Activated naive CD4-positive, alpha-beta T cell treated with anti-CD3 and anti-CD28 coated beads, Interleukin-2, amount 50 U/mL, for 24 hours (primary cell): ENCODE measurements at regions not wholly inside any gene's neighbourhood (a gene's known extent, or its start where the extent isn't known, plus 50 kb on each side); places are given as distances from the start of the nearest gene placed in this dataset.
A peak's percentile ranks its signal among the peaks of the same experiment; 100 is the strongest.

Experiments used
- H3K27ac Mint-ChIP-seq: one replicate; pipeline ENCODE4 v1.8.0; 2021; ENCODE audit warnings: mild to moderate bottlenecking, mixed read lengths
- H3K27me3 Mint-ChIP-seq: one replicate; pipeline ENCODE4 v1.8.0; 2021; ENCODE audit warnings: mixed read lengths
- H3K36me3 Mint-ChIP-seq: one replicate; pipeline ENCODE4 v1.8.0; 2021; ENCODE audit warnings: mixed read lengths
- H3K4me1 Mint-ChIP-seq: one replicate; pipeline ENCODE4 v1.8.0; 2021; ENCODE audit warnings: mixed read lengths
- H3K4me3 Mint-ChIP-seq: one replicate; pipeline ENCODE4 v1.8.0; 2021; ENCODE audit warnings: mild to moderate bottlenecking, mixed read lengths
- H3K9me3 Mint-ChIP-seq: one replicate; pipeline ENCODE4 v1.8.0; 2021; ENCODE audit warnings: mixed read lengths

- Mint-ChIP-seq H3K27ac (no peak overlapping the region), H3K36me3 (peaks cover 2% of the 10 kb centered on the region), H3K9me3 (no peaks in the 10 kb centered on the region), H3K4me1 (peaks cover 72% of the 10 kb centered on the region), H3K4me3 (no peak overlapping the region), H3K27me3 (no peaks in the 10 kb centered on the region)
Measured at GRCh38 chr3:18735005-18735404, 309.9 kb upstream of the SATB1 start.

GRCh38 chr3:18734309-18734708 is 309.2 kb upstream of the SATB1 start:
- no peak overlapping the region for H3K27ac Mint-ChIP-seq
- no peaks in the 10 kb centered on the region for H3K27me3 Mint-ChIP-seq
- no peak overlapping the region for H3K4me3 Mint-ChIP-seq
- peaks cover 71% of the 10 kb centered on the region for H3K4me1 Mint-ChIP-seq
- H3K36me3 Mint-ChIP-seq, result peaks cover 2% of the 10 kb centered on the region
- H3K9me3 Mint-ChIP-seq, result no peaks in the 10 kb centered on the region

GRCh38 chr3:18732474-18732873 is 307.3 kb upstream of the SATB1 start:
- Mint-ChIP-seq H3K4me1 (peaks cover 69% of the 10 kb centered on the region), H3K4me3 (no peak overlapping the region), H3K9me3 (peaks cover under 1% of the 10 kb centered on the region), H3K27me3 (no peaks in the 10 kb centered on the region), H3K36me3 (peaks cover 2% of the 10 kb centered on the region), H3K27ac (no peak overlapping the region)

GRCh38 chr3:18730491-18730890 is 305.4 kb upstream of the SATB1 start:
- Mint-ChIP-seq H3K27me3 (no peaks in the 10 kb centered on the region), H3K4me3 (no peak overlapping the region), H3K36me3 (peaks cover 2% of the 10 kb centered on the region), H3K4me1 (peaks cover 75% of the 10 kb centered on the region), H3K9me3 (peaks cover 6% of the 10 kb centered on the region), H3K27ac (no peak overlapping the region)

GRCh38 chr3:18729671-18730070 is 304.5 kb upstream of the SATB1 start:
- H3K4me1 Mint-ChIP-seq, result peaks cover 80% of the 10 kb centered on the region

GRCh38 chr3:18725668-18726407 is 300.7 kb upstream of the SATB1 start:
- H3K9me3 Mint-ChIP-seq, result peaks cover 6% of the 10 kb centered on the region
- peaks cover 80% of the 10 kb centered on the region for H3K4me1 Mint-ChIP-seq
- peak overlapping the region; percentile 84 for H3K27ac Mint-ChIP-seq
- no peaks in the 10 kb centered on the region for H3K27me3 Mint-ChIP-seq
- peaks cover 2% of the 10 kb centered on the region for H3K36me3 Mint-ChIP-seq
- peak overlapping the region; percentile 69 for H3K4me3 Mint-ChIP-seq

More at GRCh38 chr3:18729671-18730070, 304.5 kb upstream of the SATB1 start:
- Mint-ChIP-seq H3K9me3 (peaks cover 6% of the 10 kb centered on the region), H3K27ac (no peak overlapping the region), H3K4me3 (no peak overlapping the region), H3K36me3 (peaks cover 2% of the 10 kb centered on the region), H3K27me3 (no peaks in the 10 kb centered on the region)

GRCh38 chr3:18724456-18724855 is 299.3 kb upstream of the SATB1 start:
- Mint-ChIP-seq H3K4me3 (peak overlapping the region; percentile 69), H3K27ac (peak overlapping the region; percentile 82), H3K36me3 (peaks cover 2% of the 10 kb centered on the region), H3K9me3 (peaks cover 6% of the 10 kb centered on the region), H3K27me3 (no peaks in the 10 kb centered on the region), H3K4me1 (peaks cover 69% of the 10 kb centered on the region)

GRCh38 chr3:18723206-18723810 is 298.2 kb upstream of the SATB1 start:
- peaks cover 6% of the 10 kb centered on the region for H3K36me3 Mint-ChIP-seq
- peak overlapping the region; percentile 67 for H3K4me3 Mint-ChIP-seq
- H3K4me1 Mint-ChIP-seq, result peaks cover 70% of the 10 kb centered on the region
- H3K27ac Mint-ChIP-seq, result peak overlapping the region; percentile 93
- H3K27me3 Mint-ChIP-seq, result no peaks in the 10 kb centered on the region
- peaks cover 6% of the 10 kb centered on the region for H3K9me3 Mint-ChIP-seq

- H3K36me3 Mint-ChIP-seq, result peaks cover 7% of the 10 kb centered on the region
- peaks cover 70% of the 10 kb centered on the region for H3K4me1 Mint-ChIP-seq
- H3K27me3 Mint-ChIP-seq, result no peaks in the 10 kb centered on the region
- no peaks in the 10 kb centered on the region for H3K9me3 Mint-ChIP-seq
- H3K27ac Mint-ChIP-seq, result no peak overlapping the region
- H3K4me3 Mint-ChIP-seq, result no peak overlapping the region
Measured at GRCh38 chr3:18720543-18720942, 295.4 kb upstream of the SATB1 start.

GRCh38 chr3:18717598-18717997 is 292.5 kb upstream of the SATB1 start:
- Mint-ChIP-seq H3K27me3 (no peaks in the 10 kb centered on the region), H3K27ac (peak overlapping the region; percentile 88), H3K4me3 (no peak overlapping the region), H3K36me3 (peaks cover 7% of the 10 kb centered on the region), H3K4me1 (peaks cover 69% of the 10 kb centered on the region), H3K9me3 (no peaks in the 10 kb centered on the region)

- Mint-ChIP-seq H3K27me3 (no peaks in the 10 kb centered on the region), H3K4me3 (peak overlapping the region; percentile 40), H3K27ac (peak overlapping the region; percentile 60), H3K9me3 (no peaks in the 10 kb centered on the region), H3K4me1 (peaks cover 72% of the 10 kb centered on the region), H3K36me3 (peaks cover 7% of the 10 kb centered on the region)
Measured at GRCh38 chr3:18716821-18717220, 291.7 kb upstream of the SATB1 start.

- Mint-ChIP-seq H3K9me3 (no peaks in the 10 kb centered on the region), H3K4me3 (peak overlapping the region; percentile 16), H3K4me1 (peaks cover 72% of the 10 kb centered on the region), H3K36me3 (peaks cover 7% of the 10 kb centered on the region), H3K27ac (peak overlapping the region; percentile 57), H3K27me3 (no peaks in the 10 kb centered on the region)
Measured at GRCh38 chr3:18716101-18716500, 291.0 kb upstream of the SATB1 start.

- no peaks in the 10 kb centered on the region for H3K9me3 Mint-ChIP-seq
- peak overlapping the region; percentile 53 for H3K27ac Mint-ChIP-seq
- H3K36me3 Mint-ChIP-seq, result peaks cover 7% of the 10 kb centered on the region
- no peaks in the 10 kb centered on the region for H3K27me3 Mint-ChIP-seq
- peaks cover 72% of the 10 kb centered on the region for H3K4me1 Mint-ChIP-seq
- H3K4me3 Mint-ChIP-seq, result peak overlapping the region; percentile 6
Measured at GRCh38 chr3:18715208-18715607, 290.1 kb upstream of the SATB1 start.

- Mint-ChIP-seq H3K9me3 (no peaks in the 10 kb centered on the region), H3K4me1 (peaks cover 64% of the 10 kb centered on the region), H3K27ac (peak overlapping the region; percentile 94), H3K27me3 (no peaks in the 10 kb centered on the region), H3K36me3 (peaks cover 3% of the 10 kb centered on the region), H3K4me3 (no peak overlapping the region)
Measured at GRCh38 chr3:18713577-18713951, 288.4 kb upstream of the SATB1 start.

GRCh38 chr3:18712713-18713576 is 287.8 kb upstream of the SATB1 start:
- no peaks in the 10 kb centered on the region for H3K27me3 Mint-ChIP-seq
- H3K4me1 Mint-ChIP-seq, result peaks cover 59% of the 10 kb centered on the region
- H3K4me3 Mint-ChIP-seq, result peak overlapping the region; percentile 76
- no peaks in the 10 kb centered on the region for H3K9me3 Mint-ChIP-seq
- H3K27ac Mint-ChIP-seq, result peak overlapping the region; percentile 94
- peaks cover 3% of the 10 kb centered on the region for H3K36me3 Mint-ChIP-seq

GRCh38 chr3:18704326-18704725 is 279.2 kb upstream of the SATB1 start:
- Mint-ChIP-seq H3K4me3 (no peak overlapping the region), H3K4me1 (peaks cover 15% of the 10 kb centered on the region), H3K36me3 (peaks cover 16% of the 10 kb centered on the region), H3K9me3 (peaks cover 36% of the 10 kb centered on the region), H3K27ac (peak overlapping the region; percentile 17), H3K27me3 (no peaks in the 10 kb centered on the region)
